Psoas muscle (tissue), 7 donors: ENCODE measurements at regions not wholly inside any gene's neighbourhood (a gene's known extent, or its start where the extent isn't known, plus 50 kb on each side); places are given as distances from the start of the nearest gene placed in this dataset.
"Not testable (repeated sequence)": the region's sequence is repeated elsewhere in the genome, so short reads cannot be mapped to it uniquely, and the experiment has no call there.

Experiments used
- ATAC-seq, 4 donors: fragments of 200-7000 bp; cut with Tn5 transposase; one replicate each; pipeline ENCODE4 v1.9.1; 2020; ENCODE audit warnings: moderate library complexity in 3 of 4, mild to moderate bottlenecking in 2 of 4
- DNase-seq, 2 donors: peaks; one replicate each; pipeline ENCODE4 v3.0.0-alpha.2; 2020
- H3K27ac ChIP-seq: fragments of 200-600 bp; one replicate; pipeline ENCODE4 v1.8.0; 2022
- H3K27me3 ChIP-seq, 3 donors: fragments of 200-600 bp in 1 of 3; one replicate each; pipeline versions ENCODE4 v1.6.1 to v1.8.0; 2013 to 2022; ENCODE audit warnings: low read length in 2 of 3, mild to moderate bottlenecking in 2 of 3, moderate library complexity in 1 of 3; ENCODE audit not compliant: insufficient read depth in 3 of 3
- H3K36me3 ChIP-seq, 2 donors: fragments of 200-600 bp in 1 of 2; one replicate each; pipeline versions ENCODE4 v1.6.1 to v1.8.0; 2013 to 2022; ENCODE audit warnings: low read depth in 1 of 2, mild to moderate bottlenecking in 1 of 2, moderate library complexity in 1 of 2; ENCODE audit not compliant: insufficient read depth in 1 of 2
- H3K4me1 ChIP-seq: fragments of 200-600 bp; one replicate; pipeline ENCODE4 v1.8.0; 2022
- H3K4me3 ChIP-seq: fragments of 200-600 bp; one replicate; pipeline ENCODE4 v1.8.0; 2022; ENCODE audit warnings: mild to moderate bottlenecking
- H3K9me3 ChIP-seq: fragments of 200-600 bp; one replicate; pipeline ENCODE4 v1.8.0; 2022
- CTCF ChIP-seq: fragments of 200-600 bp; IDR thresholded peaks from one replicate; pipeline ENCODE4 v1.8.0; 2022; ENCODE audit warnings: antibody characterized with exemption
- WGBS, 3 donors: extraction: QIAGEN DNeasy Blood & Tissue Kit; methylation state at CpG; one replicate each; pipeline versions ENCODE4 v1.1.6 to v1.1.7; 2013; 5-methylcytosine and 5-hydroxymethylcytosine counted together
- intact Hi-C, 2 donors: fragments of 100-400 bp; cut with DNase I; formaldehyde crosslinking; loops; one replicate each; pipeline versions ENCODE4 v1.11.0 to v1.14.2; 2022
- donor health status: healthy with polysubstance abuse.
- donor health status: DM: no; HTN: no; CAD: no; lungs with moderate emphysema.
- donor health status: Bipolar disorder and iron deficiency.
- donor health status: healthy.
- donor health status: DM: yes; HTN: yes; CAD: no.
- donor health status: DM: no; HTN: no; CAD: no.
- donor health status: DM: yes; HTN: yes; CAD: no.

- H3K4me1 ChIP-seq: no peaks in the 10 kb centered on the region
- no peak overlapping the region for H3K27ac ChIP-seq
- H3K27me3 ChIP-seq: no peaks in the 10 kb centered on the region
- H3K4me3 ChIP-seq: no peak overlapping the region
- H3K9me3 ChIP-seq: no peaks in the 10 kb centered on the region
- TF ChIP-seq CTCF: no peak
- intact Hi-C loops: no loop called here
- no peak for DNase-seq
- WGBS, 3 donors: 65 to 66% (median 66%) methylated on average over 5 of the region's 5 CpGs
- no peaks in the 10 kb centered on the region for H3K36me3 ChIP-seq
- no peak for ATAC-seq
These were observed 210.6 kb upstream of the EGLN3 start for GRCh38 chr14:34161351-34162082.

- Histone ChIP-seq H3K36me3 (no peaks in the 10 kb centered on the region), H3K9me3 (no peaks in the 10 kb centered on the region), H3K4me3 (no peak overlapping the region), H3K27ac (no peak overlapping the region), H3K4me1 (no peaks in the 10 kb centered on the region), H3K27me3 (no peaks in the 10 kb centered on the region)
- intact Hi-C loops: no loop called here
- DNase-seq (no peak), ATAC-seq (no peak)
- no peak for TF ChIP-seq CTCF
- 63 to 88% (median 69%) methylated on average over 2 of the region's 2 CpGs for WGBS, 3 donors
These were observed 209.7 kb upstream of the EGLN3 start for GRCh38 chr14:34160619-34161018.

DNA sequence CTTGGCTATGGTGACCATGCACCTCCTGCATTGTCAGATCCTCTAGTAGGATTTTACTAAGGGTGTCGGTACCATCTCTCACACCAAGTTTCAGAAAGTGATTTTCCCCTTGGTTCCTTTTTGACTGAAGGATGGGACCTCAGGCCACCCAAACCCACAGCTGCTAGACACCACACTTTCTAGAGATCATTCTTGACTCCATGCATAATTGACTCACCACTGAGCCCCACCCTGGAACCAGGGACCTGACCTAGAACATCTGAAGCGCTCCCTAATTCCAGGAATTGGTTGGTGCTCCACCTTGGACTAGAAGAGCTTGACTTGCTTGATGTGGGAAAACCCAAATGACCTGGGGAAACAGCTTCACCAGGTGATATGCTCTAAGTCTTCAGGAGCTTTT lies 206.8 kb upstream of the EGLN3 start:
- no peaks in the 10 kb centered on the region for H3K27me3 ChIP-seq
- intact Hi-C loops: no loop called here
- TF ChIP-seq CTCF: no peak
- H3K4me3 ChIP-seq: no peak overlapping the region
- no peaks in the 10 kb centered on the region for H3K9me3 ChIP-seq
- no peaks in the 10 kb centered on the region for H3K36me3 ChIP-seq
- DNase-seq (no peak), ATAC-seq (no peak)
- no peaks in the 10 kb centered on the region for H3K4me1 ChIP-seq
- 89 to 95% (median 94%) methylated on average over 2 of the region's 2 CpGs for WGBS, 3 donors
- H3K27ac ChIP-seq: no peak overlapping the region

DNA sequence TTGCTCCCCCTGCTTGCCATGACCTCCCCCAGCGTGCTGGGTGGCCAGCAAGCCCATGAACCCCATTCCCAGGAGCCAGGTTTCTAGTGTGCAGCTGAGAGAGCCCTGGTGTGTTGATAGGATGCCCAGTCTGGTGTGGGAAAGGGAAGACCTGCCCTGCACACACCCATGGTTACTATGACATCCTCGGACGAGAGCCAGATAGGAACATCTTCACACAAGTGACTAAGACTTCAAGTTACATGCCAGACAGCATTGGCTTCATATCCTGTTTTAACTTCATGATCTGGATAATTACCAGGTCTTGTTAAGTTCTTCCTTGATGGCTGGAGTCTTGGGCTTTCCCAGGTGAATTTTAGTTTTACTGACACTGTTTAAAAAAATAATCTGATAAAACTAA lies 196.6 kb upstream of the EGLN3 start:
- WGBS, 3 donors: 31 to 48% (median 44%) methylated on average over 3 of the region's 3 CpGs
- H3K4me1 ChIP-seq: no peaks in the 10 kb centered on the region
- H3K27ac ChIP-seq: no peak overlapping the region
- DNase-seq (no peak), ATAC-seq (peak in 3 of 4 donors; percentile 43 to 75 (median 51))
- no peaks in the 10 kb centered on the region for H3K27me3 ChIP-seq
- no peaks in the 10 kb centered on the region for H3K36me3 ChIP-seq
- peaks cover 14% of the 10 kb centered on the region for H3K9me3 ChIP-seq
- no peak overlapping the region for H3K4me3 ChIP-seq
- no peak for TF ChIP-seq CTCF
- intact Hi-C loops: no loop called here

DNA sequence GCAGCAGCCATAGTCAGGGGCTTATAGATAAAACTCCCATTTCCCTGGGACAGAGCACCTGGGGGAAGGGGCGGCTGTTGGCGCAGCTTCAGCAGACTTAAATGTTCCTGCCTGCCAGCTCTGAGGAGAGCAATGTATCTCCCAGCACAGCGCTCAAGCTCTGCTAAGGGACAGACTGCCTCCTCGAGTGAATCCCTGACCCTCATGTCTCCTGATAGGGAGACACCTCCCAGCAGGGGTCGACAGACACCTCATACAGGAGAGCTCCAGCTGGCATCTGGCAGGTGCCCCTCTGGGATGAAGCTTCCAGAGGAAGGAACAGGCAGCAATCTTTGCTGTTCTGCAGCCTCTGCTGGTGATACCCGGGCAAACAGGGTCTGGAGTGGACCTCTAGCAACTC lies 189.3 kb upstream of the EGLN3 start:
- 48 to 51% (median 50%) methylated on average over 6 of the region's 6 CpGs for WGBS, 3 donors
- H3K36me3 ChIP-seq, H3K4me3 ChIP-seq, DNase-seq, ATAC-seq, H3K27ac ChIP-seq, H3K4me1 ChIP-seq, H3K27me3 ChIP-seq, intact Hi-C loops: not testable (repeated sequence)
- H3K9me3 ChIP-seq: peaks cover 18% of the 10 kb centered on the region

DNA sequence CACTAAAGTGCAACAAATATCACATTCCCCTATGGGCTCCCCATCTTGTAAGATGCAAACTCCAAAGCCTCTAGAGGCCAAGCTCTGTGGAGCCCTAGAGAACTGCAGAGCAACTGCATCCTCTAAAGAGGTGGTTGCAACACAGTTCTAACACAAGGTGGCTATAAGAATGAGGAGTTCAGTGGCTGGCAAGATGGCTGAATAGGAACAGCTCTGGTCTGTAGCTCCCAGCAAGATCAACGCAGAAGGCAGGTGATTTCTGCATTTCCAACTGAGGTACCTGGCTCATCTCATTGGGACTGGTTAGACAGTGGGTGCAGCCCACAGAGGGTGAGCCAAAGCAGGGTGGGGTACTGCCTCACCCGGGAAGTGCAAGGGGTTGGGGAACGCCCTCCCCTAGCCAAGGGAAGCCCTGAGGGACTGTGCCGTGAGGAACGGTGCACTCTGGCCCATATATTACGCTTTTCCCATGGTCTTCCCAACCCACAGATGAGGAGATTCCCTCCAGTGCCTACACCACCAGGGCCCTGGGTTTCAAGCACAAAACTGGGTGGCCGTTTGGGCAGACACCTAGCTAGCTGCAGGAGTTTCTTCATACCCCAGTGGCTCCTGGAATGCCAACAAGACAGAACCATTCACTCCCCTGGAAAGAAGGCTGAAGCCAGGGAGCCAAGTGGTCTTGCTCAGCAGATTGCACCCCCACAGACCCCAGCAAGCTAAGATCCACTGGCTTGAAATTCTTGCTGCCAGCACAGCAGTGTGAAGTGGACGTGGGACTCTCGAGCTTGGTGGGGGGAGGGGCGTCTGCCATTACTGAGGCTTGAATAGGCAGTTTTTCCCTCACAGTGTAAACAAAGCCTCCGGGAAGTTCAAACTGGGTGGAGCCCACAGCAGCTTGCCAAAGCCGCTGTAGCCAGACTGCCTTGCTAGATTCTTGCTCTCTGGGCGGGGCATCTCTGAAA lies 188.6 kb upstream of the EGLN3 start:
- H3K27ac ChIP-seq: not testable (repeated sequence)

More for the DNA sequence above, 188.6 kb upstream of the EGLN3 start:
- H3K4me1 ChIP-seq, H3K36me3 ChIP-seq, H3K4me3 ChIP-seq, H3K27me3 ChIP-seq: not testable (repeated sequence)
- ATAC-seq (peak in 1 of 4 donors; percentile 69), DNase-seq (peak in 1 of 2 donors; percentile 33)
- intact Hi-C loops: loop anchor here in 1 of 2 donors (5.0 kb wide), 1 partner anchor 88 kb away; no protein-coding TSS in a partner anchor
- WGBS, 3 donors: 50 to 54% (median 50%) methylated on average over 13 of the region's 13 CpGs
- peaks cover 12% of the 10 kb centered on the region for H3K9me3 ChIP-seq
